ENCODE measurements at regions not wholly inside any gene's neighbourhood (a gene's known extent, or its start where the extent isn't known, plus 50 kb on each side); places are given as distances from the start of the nearest gene placed in this dataset.

- ATAC-seq = no peak
- TF ChIP-seq ZC3H10 (CRISPR knock-in tag; IDR thresholded peaks at IDR 0.05) (no peak), ISL1 (CRISPR knock-in tag; IDR thresholded peaks at IDR 0.05) (no peak), TSHZ2 (CRISPR knock-in tag; IDR thresholded peaks at IDR 0.05) (no peak), POU6F1 (CRISPR knock-in tag; IDR thresholded peaks at IDR 0.05; ENCODE audit: borderline replicate concordance, low read depth) (no peak), ESRRG (CRISPR knock-in tag; IDR thresholded peaks at IDR 0.05) (no peak), ZNF8 (CRISPR knock-in tag; IDR thresholded peaks at IDR 0.05) (no peak), PPARA (CRISPR knock-in tag; IDR thresholded peaks at IDR 0.05; ENCODE audit: borderline replicate concordance) (no peak), ZNF565 (CRISPR knock-in tag; conservative IDR thresholded peaks at IDR 0.05; ENCODE audit: low read depth) (no peak), SNAI2 (CRISPR knock-in tag; IDR thresholded peaks at IDR 0.05) (no peak), CSDC2 (CRISPR knock-in tag; IDR thresholded peaks at IDR 0.05) (no peak), CREB5 (CRISPR knock-in tag; IDR thresholded peaks at IDR 0.05; ENCODE audit: low read depth) (no peak)
Observed at GRCh38 chr20:6888736-6889395, 121.4 kb downstream of the BMP2 start.

GRCh38 chr20:6892724-6893123 lies 125.2 kb downstream of the BMP2 start:
- ATAC-seq = no peak

GRCh38 chr20:6898928-6899327 lies 131.4 kb downstream of the BMP2 start:
- no peak for ATAC-seq
- no peak for TF ChIP-seq ZFP30 (CRISPR knock-in tag; IDR thresholded peaks at IDR 0.05)
- TF ChIP-seq ISL1 (CRISPR knock-in tag; IDR thresholded peaks at IDR 0.05) = no peak
- TF ChIP-seq GLIS3 (CRISPR knock-in tag; IDR thresholded peaks at IDR 0.05) = no peak
- TF ChIP-seq ZC3H10 (CRISPR knock-in tag; IDR thresholded peaks at IDR 0.05) = no peak
- no peak for TF ChIP-seq CREB5 (CRISPR knock-in tag; IDR thresholded peaks at IDR 0.05; ENCODE audit: low read depth)
- TF ChIP-seq SNAI2 (CRISPR knock-in tag; IDR thresholded peaks at IDR 0.05) = no peak
- no peak for TF ChIP-seq ARNTL (CRISPR knock-in tag; IDR thresholded peaks at IDR 0.05; ENCODE audit: borderline replicate concordance, low read depth)
- TF ChIP-seq CSRNP3 (CRISPR knock-in tag; IDR thresholded peaks at IDR 0.05) = no peak

More at GRCh38 chr20:6892724-6893123, 125.2 kb downstream of the BMP2 start:
- TF ChIP-seq CSRNP3 (CRISPR knock-in tag; IDR thresholded peaks at IDR 0.05) = no peak
- no peak for TF ChIP-seq CSDC2 (CRISPR knock-in tag; IDR thresholded peaks at IDR 0.05)
- TF ChIP-seq GLIS3 (CRISPR knock-in tag; IDR thresholded peaks at IDR 0.05) = no peak
- no peak for TF ChIP-seq ISL1 (CRISPR knock-in tag; IDR thresholded peaks at IDR 0.05)
- TF ChIP-seq TCF4 (CRISPR knock-in tag; IDR thresholded peaks at IDR 0.05; ENCODE audit: borderline replicate concordance) = no peak
- no peak for TF ChIP-seq ZFP30 (CRISPR knock-in tag; IDR thresholded peaks at IDR 0.05)
- TF ChIP-seq POU6F1 (CRISPR knock-in tag; IDR thresholded peaks at IDR 0.05; ENCODE audit: borderline replicate concordance, low read depth) = no peak
- no peak for TF ChIP-seq BACH2 (CRISPR knock-in tag; IDR thresholded peaks at IDR 0.05; ENCODE audit: borderline replicate concordance)
- TF ChIP-seq SNAI2 (CRISPR knock-in tag; IDR thresholded peaks at IDR 0.05) = no peak
- no peak for TF ChIP-seq TOX (CRISPR knock-in tag; IDR thresholded peaks at IDR 0.05; ENCODE audit: borderline replicate concordance)
- TF ChIP-seq ZC3H10 (CRISPR knock-in tag; IDR thresholded peaks at IDR 0.05) = no peak
- no peak for TF ChIP-seq ZFP3 (CRISPR knock-in tag; IDR thresholded peaks at IDR 0.05)

Data from SK-N-SH treated with all-trans-retinoic acid at 6 μM for 48 hours (cell line).